ENCODE measurements at regions not wholly inside any gene's neighbourhood (a gene's known extent, or its start where the extent isn't known, plus 50 kb on each side); places are given as distances from the start of the nearest gene placed in this dataset.

- intact Hi-C loops (cut with micrococcal nuclease; ENCODE audit: unreplicated experiment) = no loop called here
- DNase-seq (ENCODE audit: low spot score) (no peak), FAIRE-seq (no peak), ATAC-seq (no peak)
- H3K27me3 ChIP-seq (ENCODE audit: control insufficient read depth in 1 of 2, insufficient read depth in 2 of 2, low read length in 2 of 2) = no peaks in the 10 kb centered on the region
- TF ChIP-seq NCOR1 (IDR thresholded peaks at IDR 0.05; ENCODE audit: borderline replicate concordance, low read length) = no peak
- no peak for TF ChIP-seq ZNF720 (CRISPR knock-in tag; IDR thresholded peaks at IDR 0.05)
- TF ChIP-seq ZFP36L1 (CRISPR knock-in tag; IDR thresholded peaks at IDR 0.05) = no peak
- TF ChIP-seq GMEB1 (CRISPR knock-in tag; IDR thresholded peaks at IDR 0.05; ENCODE audit: borderline replicate concordance) = no peak
- no peak for TF ChIP-seq ZNF281 (CRISPR knock-in tag; IDR thresholded peaks at IDR 0.05; ENCODE audit: borderline replicate concordance)
- no peak for TF ChIP-seq MEIS2 (CRISPR knock-in tag; IDR thresholded peaks at IDR 0.05)
- TF ChIP-seq ZNF605 (CRISPR knock-in tag; IDR thresholded peaks at IDR 0.05) = no peak
- TF ChIP-seq SOX6 (IDR thresholded peaks at IDR 0.05) = no peak
- TF ChIP-seq SOX6 (CRISPR knock-in tag; IDR thresholded peaks at IDR 0.05) = no peak
- no peak for TF ChIP-seq IRF2 (CRISPR knock-in tag; IDR thresholded peaks at IDR 0.05)
- H3K9ac ChIP-seq (ENCODE audit: insufficient read depth, low read depth, low read length) = no peak overlapping the region
- WGBS (ENCODE audit: low lambda C conversion rate) = 48% methylated on average over 4 of the region's 4 CpGs
- no peak overlapping the region for H3K4me2 ChIP-seq (ENCODE audit: low read depth, low read length)
- no peak overlapping the region for H3K4me3 ChIP-seq (replicated peaks in 1 of 3; ENCODE audit: insufficient read depth in 1 of 3, low read depth in 2 of 3, low read length in 3 of 3)
- ChIA-PET POLR2A (no interaction called here), CTCF (ENCODE audit: low intra/inter-chr PET ratio, low total read pairs) (no interaction called here)
- BruUV-seq (replicated peaks) = no TSS peak
- H3K36me3 ChIP-seq (replicated peaks in 1 of 2; ENCODE audit: control insufficient read depth in 1 of 2, insufficient read depth in 2 of 2, low read length in 2 of 2) = no peaks in the 10 kb centered on the region
- in situ Hi-C loops (cut with HindIII; ENCODE audit: extremely low pct_ligation_motif_present, low pct_unique_long_range_greater_than_20kb) = no loop called here
- no peak overlapping the region for H2AFZ ChIP-seq (ENCODE audit: low read length)
- no peak overlapping the region for H3K27ac ChIP-seq (ENCODE audit: extremely low read length, insufficient read depth, low read length)
- no peaks in the 10 kb centered on the region for H3K9me3 ChIP-seq (ENCODE audit: low read length)
- H4K20me1 ChIP-seq (ENCODE audit: insufficient read depth, low read length) = no peaks in the 10 kb centered on the region
- H3K79me2 ChIP-seq (ENCODE audit: insufficient read depth, low read length) = no peaks in the 10 kb centered on the region
- no peaks in the 10 kb centered on the region for H3K4me1 ChIP-seq (ENCODE audit: insufficient read depth, low read length)
Observed at GRCh38 chr2:223221139-223221835, 169.3 kb downstream of the KCNE4 start.

Measured in HepG2 (cell line).